Fibroblast of skin of abdomen (primary cell): ENCODE measurements at regions not wholly inside any gene's neighbourhood (a gene's known extent, or its start where the extent isn't known, plus 50 kb on each side); places are given as distances from the start of the nearest gene placed in this dataset.

Source experiments
- DNase-seq: peaks from one replicate; pipeline ENCODE4 v3.0.0-alpha.2; 2013

DNA sequence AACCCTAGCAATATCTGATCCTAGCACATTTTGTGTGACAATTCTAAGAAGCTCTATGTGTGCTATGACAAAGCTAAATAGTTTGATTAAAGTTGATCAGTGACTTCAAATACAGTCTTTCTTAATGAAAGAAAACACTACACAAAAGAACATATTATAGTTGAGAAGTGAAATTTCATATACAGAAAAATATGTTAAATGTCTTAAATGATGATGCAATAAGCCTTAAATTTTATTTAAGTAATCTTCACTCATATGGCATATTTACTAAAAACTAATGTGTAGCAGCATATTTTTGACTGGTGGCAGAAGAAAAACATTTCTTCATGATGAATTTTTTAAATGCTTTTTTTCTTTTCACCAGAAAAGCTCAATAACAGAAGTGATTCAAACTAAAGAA, 485.5 kb downstream of the TUSC7 start:
- no peak for DNase-seq

DNA sequence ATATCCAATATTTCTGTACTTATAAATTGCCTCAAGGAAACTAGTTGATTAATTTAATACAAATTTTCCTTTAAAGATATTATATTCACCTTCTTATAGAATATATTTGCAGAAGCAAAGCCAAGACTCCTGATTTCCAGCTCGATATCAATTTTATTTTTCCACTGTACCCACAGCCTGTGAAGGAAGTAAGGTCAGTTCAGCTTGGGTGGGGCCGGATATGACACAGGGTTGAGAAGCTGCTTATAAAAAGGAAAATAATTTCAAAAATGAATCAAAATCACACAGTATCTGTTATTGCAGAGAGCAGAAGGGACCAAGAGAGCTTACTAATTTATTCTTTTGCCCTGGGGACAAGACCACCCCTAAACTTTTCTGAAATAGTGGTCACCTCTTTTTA, 491.4 kb downstream of the TUSC7 start:
- DNase-seq = no peak

DNA sequence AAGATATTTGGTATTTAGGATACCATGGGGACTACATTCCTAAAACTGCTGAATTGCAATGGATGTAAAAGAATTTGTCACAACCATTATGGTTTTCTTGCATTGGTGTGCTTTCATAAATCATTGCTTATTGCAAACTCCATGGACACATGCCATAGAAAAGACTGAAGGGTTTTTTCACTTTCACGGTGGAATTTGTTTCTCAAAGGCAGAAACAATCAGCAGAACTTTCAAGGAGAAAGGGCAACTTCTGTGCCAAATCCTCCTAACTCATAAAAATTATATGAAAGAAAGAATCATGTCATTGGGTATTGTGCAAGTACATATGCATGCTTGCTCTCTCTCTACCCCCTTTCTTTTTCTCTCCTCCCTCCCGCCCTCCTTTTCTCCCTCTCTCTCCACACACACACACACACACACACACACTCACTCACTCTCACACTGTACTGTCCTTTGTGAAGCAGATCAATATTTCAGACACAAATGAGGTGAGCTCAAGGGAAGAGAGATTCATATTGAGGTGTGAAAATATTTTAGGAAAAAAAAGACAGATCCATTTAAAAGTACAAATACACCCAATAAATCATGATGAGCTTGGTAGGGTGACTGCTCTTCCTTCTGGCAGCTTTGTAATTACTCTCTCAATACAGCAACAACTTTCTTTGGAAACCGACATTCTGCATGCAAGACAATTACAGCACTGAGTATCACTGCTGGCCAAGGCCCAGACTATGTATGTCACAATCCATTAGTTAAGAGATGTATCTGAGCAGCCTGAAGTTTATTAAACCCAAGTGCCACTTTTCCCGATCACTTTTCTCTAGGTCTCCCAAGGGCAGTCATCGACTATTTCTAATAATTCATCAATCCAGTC, 492.6 kb downstream of the TUSC7 start:
- DNase-seq = peak; percentile 40

DNA sequence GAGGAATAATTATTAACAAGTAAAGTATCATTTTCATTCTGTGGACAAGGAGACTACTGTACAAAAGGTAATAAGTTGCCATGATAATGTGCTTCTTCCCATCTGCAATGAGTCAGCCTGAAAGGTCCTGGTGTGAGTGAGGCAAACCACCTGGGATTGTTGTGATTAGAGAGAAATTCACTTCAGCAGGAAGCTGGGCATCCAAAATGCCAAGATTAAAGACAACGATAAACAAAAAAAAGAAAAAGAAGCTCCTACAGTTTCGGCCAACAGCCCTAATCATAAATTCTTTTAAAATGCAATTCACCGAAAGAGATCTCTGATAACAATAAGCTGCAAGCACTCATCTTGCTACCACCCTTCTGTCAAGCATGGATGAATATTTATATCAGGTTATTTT, 507.8 kb downstream of the TUSC7 start:
- no peak for DNase-seq

DNA sequence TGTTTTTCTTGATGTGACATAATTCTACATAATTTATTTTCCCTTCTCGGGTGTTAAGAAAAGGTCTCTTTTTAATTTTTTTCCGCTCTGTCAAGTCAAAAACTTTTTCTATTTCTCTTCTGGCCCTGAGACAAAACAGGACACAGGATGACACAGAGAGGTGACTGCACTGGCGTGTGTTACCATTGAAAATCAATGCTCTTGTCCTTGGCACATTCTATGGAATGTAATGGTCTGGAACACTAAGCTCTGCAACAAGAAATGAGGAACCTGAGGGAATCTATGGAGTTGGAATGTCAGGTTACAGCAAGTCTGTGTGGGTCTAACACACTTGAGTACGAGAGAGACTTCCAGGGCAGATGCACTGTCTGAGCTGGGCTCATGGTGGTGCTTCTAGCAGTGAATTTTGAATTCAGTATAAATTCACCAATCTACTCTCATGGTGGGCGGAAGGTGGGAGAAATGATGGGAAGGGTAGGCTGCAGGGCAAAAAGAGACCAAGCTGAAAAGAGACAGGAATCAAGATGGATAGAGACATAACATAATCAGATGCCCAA, 508.3 kb downstream of the TUSC7 start:
- DNase-seq = no peak

GRCh38 chr3:117218641-117219048, 509.1 kb downstream of the TUSC7 start:
- DNase-seq = no peak

DNA sequence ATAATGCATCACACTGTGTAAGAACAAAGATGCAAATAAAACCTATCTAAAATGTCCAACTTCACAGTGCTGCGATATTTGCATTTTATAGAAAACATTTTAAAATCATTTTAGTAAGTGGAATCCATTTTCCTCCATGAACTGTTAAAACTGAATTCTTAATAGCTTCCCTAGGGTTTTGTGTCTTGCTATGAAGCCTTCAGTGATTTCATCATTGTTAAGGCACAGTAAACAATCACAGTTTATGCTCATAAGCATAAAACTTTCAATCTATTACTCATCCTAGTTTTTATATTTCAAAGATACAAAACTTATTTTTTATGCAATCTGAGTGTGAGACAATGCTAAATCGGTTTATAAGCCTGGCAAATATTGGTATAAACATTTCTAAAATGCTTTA, 509.7 kb downstream of the TUSC7 start:
- no peak for DNase-seq

DNA sequence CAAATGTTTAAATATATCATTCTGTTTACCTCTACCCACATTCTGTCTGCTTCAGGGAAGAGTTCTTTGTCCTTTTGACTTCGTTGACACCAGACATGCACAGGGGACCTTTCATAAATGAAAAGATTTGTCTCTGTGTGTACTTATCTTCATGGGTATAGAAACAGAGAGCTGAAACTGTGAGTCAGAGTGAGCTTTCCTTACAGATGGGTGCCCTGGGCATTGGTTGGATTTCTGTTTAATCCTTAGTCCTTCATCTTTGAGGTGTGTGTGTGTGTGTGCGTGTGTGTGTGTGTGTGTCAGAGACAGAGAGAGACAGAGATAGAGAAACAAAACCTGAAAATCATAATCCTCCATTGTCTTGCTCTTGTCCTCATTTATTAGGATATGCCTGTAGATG, 517.4 kb downstream of the TUSC7 start:
- no peak for DNase-seq

DNA sequence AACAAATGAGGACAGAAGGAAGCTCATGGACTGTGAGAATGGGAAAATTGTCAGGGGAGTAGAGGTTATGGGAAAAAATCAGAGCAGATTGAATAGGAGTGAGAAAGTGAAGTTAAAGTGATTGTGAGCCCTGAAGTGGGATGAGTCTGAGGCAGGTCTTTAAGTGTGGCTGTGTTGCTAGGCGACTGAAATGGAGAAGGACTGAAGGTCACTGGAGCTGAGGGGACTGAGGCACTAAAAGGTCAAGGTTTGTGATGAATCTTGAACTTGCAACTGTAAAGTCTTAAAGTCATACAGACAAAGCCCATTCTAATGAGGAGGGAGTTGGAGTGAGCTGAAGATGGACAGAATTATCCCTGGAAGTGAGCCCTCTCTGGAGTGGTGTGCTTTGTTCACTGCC, 518.9 kb downstream of the TUSC7 start:
- no peak for DNase-seq

GRCh38 chr3:117230924-117231323, 521.3 kb downstream of the TUSC7 start:
- DNase-seq = no peak

GRCh38 chr3:117234331-117234730, 524.8 kb downstream of the TUSC7 start:
- no peak for DNase-seq

DNA sequence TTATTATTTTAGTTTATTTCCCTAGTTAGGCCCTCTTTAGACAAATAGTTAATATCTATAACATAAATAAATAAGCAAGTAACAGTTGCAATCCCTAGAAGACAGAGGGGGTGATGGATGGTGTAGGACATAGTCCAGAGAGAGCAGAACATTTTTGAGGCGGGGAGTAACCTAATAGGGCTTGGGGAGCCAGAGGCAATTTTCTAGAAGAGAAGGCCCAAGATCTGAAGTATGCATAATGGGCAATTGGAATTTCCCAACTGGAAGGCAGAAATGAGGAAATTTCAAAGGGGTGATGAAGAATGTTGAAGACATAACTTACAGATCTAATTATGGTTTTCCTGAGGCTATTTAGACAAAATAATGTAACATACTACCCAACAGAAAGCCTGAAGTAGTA, 525.7 kb downstream of the TUSC7 start:
- DNase-seq = no peak

DNA sequence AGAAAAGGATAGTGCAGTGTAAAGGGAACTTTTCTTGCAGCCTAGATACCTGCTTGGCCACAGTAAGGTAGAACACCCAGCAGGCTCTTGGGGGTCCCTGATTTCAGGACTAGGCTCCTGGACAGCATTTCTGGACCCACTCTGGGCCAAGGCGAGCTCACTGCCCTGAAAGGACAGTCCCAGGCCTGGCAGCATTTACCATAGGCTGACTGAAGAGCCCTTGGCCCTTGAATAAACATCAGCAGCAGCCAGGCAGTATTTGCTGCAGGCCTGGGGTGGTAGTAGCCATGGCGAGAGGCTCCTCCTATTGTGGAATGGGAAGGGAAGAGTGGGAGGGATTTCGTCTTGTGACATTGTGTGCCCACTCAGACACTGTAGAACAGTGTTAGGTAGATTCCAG, 529.2 kb downstream of the TUSC7 start:
- DNase-seq = no peak

GRCh38 chr3:117243657-117244056, 534.1 kb downstream of the TUSC7 start:
- DNase-seq = no peak

DNA sequence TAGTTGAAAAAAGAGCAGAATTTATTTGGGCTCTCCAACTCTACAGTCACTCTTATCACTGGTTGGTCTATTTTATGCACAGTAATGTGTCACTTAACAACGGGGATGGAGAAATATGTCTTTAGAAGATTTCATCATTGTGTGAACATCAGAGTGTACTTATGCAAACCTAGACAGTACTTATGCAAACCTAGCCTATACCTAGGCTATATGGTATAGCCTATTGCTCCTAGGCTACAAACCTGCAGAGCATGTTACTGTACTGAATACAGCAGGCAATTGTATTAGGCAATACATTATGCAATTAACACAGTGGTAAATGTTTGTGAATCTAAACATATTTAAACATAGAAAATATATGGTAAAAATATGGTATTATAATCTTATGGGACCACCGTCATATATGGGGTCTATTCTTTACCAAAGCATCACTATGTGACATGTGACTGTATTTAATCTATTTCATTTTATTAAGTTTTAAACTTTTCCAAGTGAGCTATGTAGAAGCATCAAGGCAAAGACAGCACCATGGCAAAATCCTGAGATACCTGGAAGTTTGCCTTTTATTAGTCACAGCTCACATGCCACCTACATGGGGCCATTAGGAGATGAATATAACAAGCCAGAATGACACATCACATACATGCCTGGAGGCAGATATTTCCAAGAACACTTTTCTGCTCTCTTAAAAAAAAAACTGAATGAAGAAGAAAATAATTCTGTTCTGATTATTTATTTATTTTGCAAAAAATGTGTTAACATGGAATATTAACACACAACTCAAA, 537.4 kb downstream of the TUSC7 start:
- DNase-seq = no peak

DNA sequence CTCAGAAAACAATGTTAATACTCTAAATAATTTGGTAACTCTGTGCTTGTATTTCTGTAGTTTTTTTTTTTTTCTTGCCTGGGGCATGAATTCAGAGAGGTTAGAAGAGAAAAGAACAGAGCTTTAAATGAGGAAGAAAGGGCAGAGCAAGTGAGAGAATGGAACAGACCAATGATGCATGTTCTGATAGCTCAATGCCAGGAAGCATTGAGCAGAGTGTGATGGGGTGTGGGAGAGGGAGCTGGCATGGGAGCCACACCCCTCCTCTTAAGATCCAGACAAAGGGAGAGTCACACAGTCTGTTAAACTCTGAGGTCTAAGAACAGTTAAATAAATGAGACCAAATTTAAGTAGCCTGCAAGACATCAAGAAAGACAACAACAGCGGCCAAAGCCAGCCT, 538.6 kb downstream of the TUSC7 start:
- DNase-seq = no peak

DNA sequence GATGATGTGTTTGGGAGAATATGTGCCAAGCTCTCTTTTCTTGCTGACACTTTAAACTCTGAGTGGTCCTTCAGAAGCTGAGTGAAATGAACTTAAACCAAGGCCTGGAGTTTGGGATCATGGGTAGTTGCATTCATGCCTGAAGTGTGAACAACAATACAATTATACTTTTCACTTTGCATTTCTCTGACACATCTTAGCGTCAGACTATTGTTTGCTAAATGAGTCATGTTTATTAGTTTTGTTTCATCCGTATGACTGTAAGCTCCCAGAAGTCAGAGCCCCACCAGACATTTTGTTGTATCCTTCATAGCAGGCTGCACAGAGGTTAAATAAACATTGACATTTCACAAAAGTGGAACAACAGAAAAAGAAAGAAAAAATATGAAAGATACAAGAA, 542.6 kb downstream of the TUSC7 start:
- DNase-seq = no peak

DNA sequence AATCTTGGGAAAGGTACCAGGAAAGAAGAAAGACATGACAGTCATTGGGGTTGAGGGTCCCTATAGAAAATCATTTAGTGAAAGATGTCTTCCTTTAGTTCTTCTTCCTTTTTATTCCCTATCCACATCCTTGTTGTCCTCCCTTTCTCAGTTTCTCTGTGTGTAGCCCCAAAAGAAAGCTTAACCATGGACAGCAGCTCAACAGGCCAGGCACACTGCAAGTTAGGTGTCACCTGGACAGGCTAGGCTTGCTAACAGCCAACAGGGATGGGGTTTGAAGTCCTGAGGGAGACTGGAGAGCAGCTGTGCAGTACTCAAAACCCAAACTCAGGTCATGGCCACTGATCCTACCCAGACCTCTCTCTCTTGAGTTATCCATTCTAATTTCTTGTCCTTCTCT, 543.1 kb downstream of the TUSC7 start:
- DNase-seq = no peak

DNA sequence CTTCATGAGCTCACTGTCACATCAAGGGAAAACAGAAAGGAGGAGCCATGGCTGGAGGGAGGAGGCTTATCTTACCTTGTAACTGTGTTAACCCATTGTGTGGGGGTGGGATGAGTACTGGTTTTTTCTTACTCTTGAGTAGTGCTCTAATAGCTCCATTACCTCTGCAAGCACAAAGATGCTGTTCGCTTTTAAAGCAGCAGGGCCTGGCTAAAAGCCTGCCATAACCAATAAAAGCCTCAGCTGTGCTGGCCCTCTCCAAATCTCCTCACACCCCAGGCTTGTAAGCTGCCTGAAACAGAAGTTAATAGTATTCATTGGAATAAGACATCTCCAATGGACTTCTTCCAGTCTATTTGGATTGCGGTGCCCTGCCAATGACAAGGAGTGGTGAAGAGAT, 544.1 kb downstream of the TUSC7 start:
- DNase-seq = no peak

DNA sequence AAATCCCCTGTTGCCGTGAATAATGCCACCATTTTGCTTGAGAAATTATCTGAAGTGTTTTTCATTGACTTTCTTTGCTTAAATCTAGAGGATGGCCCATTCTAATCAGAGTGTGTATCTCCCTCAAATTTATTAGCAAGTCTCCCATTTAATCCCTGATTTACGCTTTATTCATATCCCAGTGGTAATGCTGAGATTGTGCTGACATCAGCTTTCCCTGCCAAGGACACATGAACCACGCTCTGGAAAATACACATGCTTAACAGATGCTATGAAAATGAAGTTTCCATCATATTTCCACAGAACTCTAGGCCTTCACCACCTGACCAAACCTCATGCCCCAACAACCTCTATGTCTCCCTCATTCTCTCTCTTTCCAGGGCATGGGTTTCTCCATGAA, 545.4 kb downstream of the TUSC7 start:
- DNase-seq = no peak

DNA sequence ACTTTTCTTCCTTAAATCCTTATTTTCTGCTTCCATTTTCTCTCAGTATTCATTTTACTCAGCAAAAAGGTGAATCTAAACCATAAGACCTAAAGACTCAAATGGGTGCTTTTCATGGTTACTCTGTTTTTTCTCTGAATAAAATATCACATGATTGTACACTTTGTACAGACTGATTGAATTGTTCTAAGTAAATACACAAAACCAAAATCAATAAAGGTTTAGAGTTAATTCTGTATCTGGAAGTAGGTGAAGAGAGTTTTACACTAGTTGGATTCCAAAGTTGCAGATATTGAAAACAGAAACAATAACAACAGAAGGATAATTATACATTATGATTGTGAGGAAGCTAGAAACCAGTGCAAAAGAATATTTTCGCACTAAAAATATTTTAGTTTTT, 546.2 kb downstream of the TUSC7 start:
- no peak for DNase-seq

GRCh38 chr3:117261983-117262421, 552.4 kb downstream of the TUSC7 start:
- no peak for DNase-seq

GRCh38 chr3:117263270-117263669, 553.7 kb downstream of the TUSC7 start:
- no peak for DNase-seq

DNA sequence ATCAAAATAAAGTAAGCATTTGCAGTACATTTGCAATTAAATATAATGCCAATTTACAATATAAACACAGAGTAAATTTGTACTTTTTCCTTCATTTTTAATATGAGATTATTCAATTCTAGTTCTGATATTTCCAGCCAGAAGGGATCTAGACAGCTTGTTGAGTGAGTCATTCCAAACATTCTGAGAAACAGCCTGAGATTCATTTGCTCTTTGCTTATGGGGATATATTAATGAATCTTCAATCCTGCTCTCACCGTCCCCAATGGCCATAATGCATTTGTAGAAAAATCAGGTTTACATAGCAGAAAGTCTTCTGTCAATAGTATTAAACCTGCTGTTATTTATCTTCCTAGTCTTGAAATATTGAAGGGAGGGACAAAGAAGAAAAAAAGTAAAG, 554.2 kb downstream of the TUSC7 start:
- no peak for DNase-seq
